Breast epithelium (tissue), 4 donors: ENCODE measurements at regions not wholly inside any gene's neighbourhood (a gene's known extent, or its start where the extent isn't known, plus 50 kb on each side); places are given as distances from the start of the nearest gene placed in this dataset.

Experiments used
- DNase-seq, 2 donors: peaks; one replicate each; pipeline ENCODE4 v3.0.0-alpha.2; 2019; ENCODE audit warnings: low spot score in 2 of 2
- H3K27ac ChIP-seq, 2 donors: fragments of 200-600 bp; sonication (generic) in 1 of 2; one replicate each; pipeline ENCODE4 v1.5.1; 2016 to 2019; ENCODE audit warnings: mild to moderate bottlenecking in 1 of 2
- H3K27me3 ChIP-seq, 2 donors: fragments of 200-600 bp; sonication (generic) in 1 of 2; one replicate each; pipeline versions ENCODE4 v1.5.1 to v1.6.0; 2017 to 2019; ENCODE audit warnings: control low read depth in 1 of 2, mild to moderate bottlenecking in 1 of 2
- H3K36me3 ChIP-seq: fragments of 200-600 bp; one replicate; pipeline ENCODE4 v1.5.1; 2019
- H3K4me1 ChIP-seq, 2 donors: fragments of 200-600 bp; sonication (generic); one replicate each; pipeline ENCODE4 v1.5.1; 2016 to 2019; ENCODE audit warnings: control low read depth in 1 of 2
- H3K4me3 ChIP-seq, 3 donors: fragments of 200-600 bp; sonication (generic); 1 replicate in 2 of 3; 2 replicates in 1 of 3; pipeline ENCODE4 v1.5.1; 2016 to 2019; ENCODE audit warnings: mild to moderate bottlenecking in 3 of 3, moderate library complexity in 2 of 3
- H3K9me3 ChIP-seq, 2 donors: fragments of 200-600 bp; sonication (generic) in 1 of 2; one replicate each; pipeline ENCODE4 v1.5.1; 2016 to 2019; ENCODE audit warnings: control low read depth in 1 of 2
- CTCF ChIP-seq, 3 donors: fragments of 450-650 bp; IDR thresholded peaks; one replicate each; pipeline ENCODE4 v1.5.1; 2016 to 2017; ENCODE audit warnings: antibody characterized with exemption in 3 of 3, mild to moderate bottlenecking in 3 of 3, moderate library complexity in 3 of 3
- POLR2A ChIP-seq: fragments of 450-650 bp; IDR thresholded peaks from one replicate; pipeline ENCODE4 v1.6.1; 2016; ENCODE audit warnings: antibody characterized with exemption, mild to moderate bottlenecking, moderate library complexity
- POLR2AphosphoS5 ChIP-seq, 3 donors: sonication (generic); formaldehyde crosslinking; IDR thresholded peaks; one replicate each; pipeline ENCODE4 v1.6.1; 2017; ENCODE audit warnings: antibody characterized with exemption in 3 of 3
- intact Hi-C: fragments of 100-400 bp; cut with DNase I; formaldehyde crosslinking; loops from one replicate; pipeline ENCODE4 v1.15.1; 2023; ENCODE audit warnings: low total_unique reads

DNA sequence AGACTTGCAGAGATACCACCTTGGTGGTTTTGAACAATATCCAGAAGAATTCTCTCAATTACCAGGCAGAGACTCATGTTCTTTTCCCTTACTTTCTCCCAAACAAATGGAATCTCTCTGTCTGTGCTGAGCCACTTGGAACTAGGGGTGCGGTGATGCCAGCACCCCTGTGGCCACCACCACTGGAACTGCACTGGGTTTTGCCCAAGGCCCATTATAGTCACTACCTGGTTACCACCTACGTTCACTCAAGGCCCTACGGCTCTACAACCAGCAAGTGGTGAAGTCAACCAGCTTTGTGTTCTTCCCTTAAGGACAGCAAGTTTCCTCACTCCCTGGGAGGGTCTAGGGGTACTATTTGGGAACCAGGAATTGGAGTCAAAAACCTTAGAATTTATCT, 1183.7 kb downstream of the FSTL5 start:
- Histone ChIP-seq H3K36me3 (no peaks in the 10 kb centered on the region), H3K4me3 (no peak overlapping the region), H3K4me1 (no peaks in the 10 kb centered on the region), H3K27me3 (no peaks in the 10 kb centered on the region), H3K9me3 (no peaks in the 10 kb centered on the region), H3K27ac (no peak overlapping the region)
- TF ChIP-seq POLR2A (no peak), POLR2AphosphoS5 (IDR thresholded peaks at IDR 0.05) (no peak), CTCF (IDR thresholded peaks at IDR 0.05) (no peak)
- no peak for DNase-seq
- intact Hi-C loops = no loop called here

DNA sequence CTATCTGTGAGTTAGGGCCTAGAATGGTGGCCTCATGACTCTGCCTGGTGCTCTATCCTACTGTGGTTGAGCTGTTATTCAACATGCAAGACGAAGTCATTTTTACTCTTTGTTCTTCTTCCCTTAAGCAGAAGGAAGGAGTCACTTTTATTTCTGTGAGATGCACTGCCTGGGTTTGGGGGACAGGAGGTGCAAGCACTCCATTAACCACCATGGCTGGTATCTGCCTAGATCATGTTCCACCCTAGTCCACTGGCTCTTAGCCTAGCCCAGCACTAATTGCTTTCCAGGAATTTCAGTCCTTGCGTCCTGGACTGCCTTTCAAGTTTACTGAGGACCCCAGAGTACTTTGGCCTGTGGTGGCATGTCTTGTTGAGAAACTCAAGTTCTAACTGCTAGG, 1182.7 kb downstream of the FSTL5 start:
- H3K4me1 ChIP-seq = no peaks in the 10 kb centered on the region
- no peak overlapping the region for H3K4me3 ChIP-seq
- H3K9me3 ChIP-seq = no peaks in the 10 kb centered on the region
- H3K27ac ChIP-seq = no peak overlapping the region
- DNase-seq = no peak
- H3K36me3 ChIP-seq = no peaks in the 10 kb centered on the region
- intact Hi-C loops = no loop called here
- TF ChIP-seq POLR2A = no peak
- no peak for TF ChIP-seq CTCF (IDR thresholded peaks at IDR 0.05)
- no peak for TF ChIP-seq POLR2AphosphoS5 (IDR thresholded peaks at IDR 0.05)
- H3K27me3 ChIP-seq = no peaks in the 10 kb centered on the region

DNA sequence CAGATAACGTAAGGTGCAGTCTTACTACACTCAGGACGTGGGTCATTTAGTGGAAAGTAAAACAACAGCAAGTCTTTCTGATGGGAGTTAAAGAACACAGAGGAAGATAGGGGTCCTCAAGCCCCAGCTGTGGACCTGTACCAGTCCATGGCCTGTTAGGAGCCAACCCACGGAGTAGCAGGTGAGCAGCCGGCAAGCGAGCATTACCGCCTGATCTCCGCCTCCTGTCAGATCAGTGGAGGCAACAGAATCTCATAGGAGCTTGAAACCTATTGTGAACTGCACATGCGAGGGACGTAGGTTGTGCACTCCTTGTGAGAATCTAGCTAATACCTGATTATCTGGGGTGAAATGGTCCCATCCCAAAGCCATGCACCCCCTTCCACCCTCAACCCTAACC, 1180.8 kb downstream of the FSTL5 start:
- no peak overlapping the region for H3K4me3 ChIP-seq
- intact Hi-C loops = no loop called here
- no peak for DNase-seq
- no peaks in the 10 kb centered on the region for H3K9me3 ChIP-seq
- TF ChIP-seq CTCF (IDR thresholded peaks at IDR 0.05) (no peak), POLR2AphosphoS5 (IDR thresholded peaks at IDR 0.05) (no peak), POLR2A (no peak)
- H3K4me1 ChIP-seq = no peaks in the 10 kb centered on the region
- no peak overlapping the region for H3K27ac ChIP-seq
- H3K27me3 ChIP-seq = no peaks in the 10 kb centered on the region
- no peaks in the 10 kb centered on the region for H3K36me3 ChIP-seq

GRCh38 chr4:161002386-161002785, 1161.4 kb downstream of the FSTL5 start:
- intact Hi-C loops = no loop called here
- Histone ChIP-seq H3K4me3 (no peak overlapping the region), H3K27ac (no peak overlapping the region), H3K9me3 (peaks cover 0 to 12% of the 10 kb centered on the region in 2 donors), H3K36me3 (no peaks in the 10 kb centered on the region), H3K4me1 (no peaks in the 10 kb centered on the region), H3K27me3 (no peaks in the 10 kb centered on the region)
- DNase-seq = no peak
- TF ChIP-seq CTCF (IDR thresholded peaks at IDR 0.05) (no peak), POLR2A (no peak), POLR2AphosphoS5 (IDR thresholded peaks at IDR 0.05) (no peak)

DNA sequence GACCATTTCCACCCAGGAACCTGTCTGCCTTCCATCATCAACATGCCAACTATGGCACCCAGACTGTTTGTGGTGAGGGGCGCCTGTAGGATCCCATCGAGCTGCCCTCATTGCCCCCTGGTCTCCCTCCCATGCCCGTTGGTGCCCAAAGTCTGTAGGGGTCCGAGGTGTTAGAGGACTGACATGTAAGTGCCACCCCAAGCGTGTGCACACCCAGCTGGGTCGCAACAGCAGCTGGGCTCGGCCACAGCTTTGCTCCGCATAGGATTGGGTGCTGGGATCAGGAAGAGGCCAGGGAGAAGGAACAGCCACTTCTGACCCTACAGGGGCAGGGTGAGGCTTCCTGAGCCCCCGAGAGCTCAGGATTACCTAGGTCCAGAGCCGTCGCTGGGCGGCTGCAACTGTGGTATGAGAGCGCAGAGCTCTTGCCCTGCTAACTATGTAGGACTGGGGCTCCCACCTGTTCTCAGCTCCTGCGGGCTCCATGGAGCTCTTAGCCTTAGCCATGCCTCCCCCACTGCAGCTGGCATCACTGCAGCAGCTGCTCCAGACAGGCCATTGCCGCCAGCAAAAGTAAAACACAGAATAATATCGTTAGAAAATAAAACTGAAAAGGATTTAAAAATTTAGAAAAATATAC, 1160.3 kb downstream of the FSTL5 start:
- Histone ChIP-seq H3K9me3 (peaks cover 0 to 12% of the 10 kb centered on the region in 2 donors), H3K27ac (no peak overlapping the region), H3K36me3 (no peaks in the 10 kb centered on the region), H3K4me1 (no peaks in the 10 kb centered on the region), H3K27me3 (no peaks in the 10 kb centered on the region), H3K4me3 (no peak overlapping the region)
- DNase-seq = no peak
- no peak for TF ChIP-seq POLR2A
- no peak for TF ChIP-seq CTCF (IDR thresholded peaks at IDR 0.05)
- no peak for TF ChIP-seq POLR2AphosphoS5 (IDR thresholded peaks at IDR 0.05)
- intact Hi-C loops = no loop called here
